Thyroid gland (tissue), 4 donors: ENCODE measurements at regions not wholly inside any gene's neighbourhood (a gene's known extent, or its start where the extent isn't known, plus 50 kb on each side); places are given as distances from the start of the nearest gene placed in this dataset.

Source experiments
- CTCF ChIP-seq, 6 experiments: fragments of 200-600 bp in 3 of 6; fragments of 450-650 bp in 3 of 6; sonication (generic) in 3 of 6; IDR thresholded peaks; one replicate each; pipeline ENCODE4 v1.5.1; 2016 to 2019; ENCODE audit warnings: antibody characterized with exemption in 6 of 6, mild to moderate bottlenecking in 2 of 6, inconsistent platforms in 1 of 6, moderate library complexity in 1 of 6
- POLR2A ChIP-seq, 2 donors: fragments of 450-650 bp; IDR thresholded peaks; one replicate each; pipeline ENCODE4 v1.6.1; 2017; ENCODE audit warnings: antibody characterized with exemption in 2 of 2, mild to moderate bottlenecking in 2 of 2, moderate library complexity in 1 of 2

- TF ChIP-seq CTCF (IDR thresholded peaks at IDR 0.05) (no peak), POLR2A (IDR thresholded peaks at IDR 0.05) (no peak)
These were observed 146.0 kb upstream of the FBXL7 start for GRCh38 chr5:15354021-15354420.
